Transverse colon (tissue), 4 donors: ENCODE measurements at regions not wholly inside any gene's neighbourhood (a gene's known extent, or its start where the extent isn't known, plus 50 kb on each side); places are given as distances from the start of the nearest gene placed in this dataset.

Experiments used
- DNase-seq: peaks from one replicate; pipeline ENCODE4 v3.0.0-alpha.2; 2019
- H3K27ac ChIP-seq, 4 donors: fragments of 200-600 bp; sonication (generic); 2 replicates each; pipeline ENCODE4 v1.5.1; 2016 to 2018; ENCODE audit warnings: inconsistent platforms in 4 of 4
- H3K27me3 ChIP-seq: fragments of 200-600 bp; sonication (generic); 2 replicates; pipeline ENCODE4 v1.5.1; 2017; ENCODE audit warnings: inconsistent platforms
- H3K36me3 ChIP-seq, 4 donors: fragments of 200-600 bp; sonication (generic); 2 replicates each; pipeline ENCODE4 v1.5.1; 2017 to 2019; ENCODE audit warnings: inconsistent platforms in 4 of 4
- H3K4me1 ChIP-seq, 4 donors: fragments of 200-600 bp; sonication (generic); 2 replicates each; pipeline ENCODE4 v1.5.1; 2017 to 2020; ENCODE audit warnings: inconsistent platforms in 4 of 4
- H3K4me3 ChIP-seq, 4 donors: fragments of 200-600 bp; sonication (generic); 1 replicate in 1 of 4; 2 replicates in 3 of 4; pipeline versions ENCODE4 v1.5.1 to v1.6.1; 2017 to 2019; ENCODE audit warnings: inconsistent platforms in 4 of 4
- H3K9me3 ChIP-seq, 2 donors: fragments of 200-600 bp; sonication (generic); 2 replicates each; pipeline ENCODE4 v1.5.1; 2017 to 2019; ENCODE audit warnings: inconsistent platforms in 2 of 2
- CTCF ChIP-seq, 5 experiments: fragments of 200-600 bp in 3 of 5; fragments of 450-650 bp in 2 of 5; sonication (generic) in 3 of 5; IDR thresholded peaks; 1 replicate in 2 of 5; 2 replicates in 3 of 5; pipeline ENCODE4 v1.5.1; 2016 to 2017; ENCODE audit warnings: antibody characterized with exemption in 5 of 5, inconsistent platforms in 3 of 5, mild to moderate bottlenecking in 2 of 5, moderate library complexity in 1 of 5
- EP300 ChIP-seq: sonication (generic); formaldehyde crosslinking; IDR thresholded peaks from one replicate; pipeline ENCODE4 v1.6.1; 2017; ENCODE audit warnings: antibody characterized with exemption, low read depth
- POLR2A ChIP-seq: fragments of 450-650 bp; IDR thresholded peaks from one replicate; pipeline ENCODE4 v1.6.1; 2016; ENCODE audit warnings: antibody characterized with exemption, mild to moderate bottlenecking, moderate library complexity
- POLR2AphosphoS5 ChIP-seq, 3 donors: sonication (generic); formaldehyde crosslinking; IDR thresholded peaks; one replicate each; pipeline ENCODE4 v1.6.1; 2016; ENCODE audit warnings: antibody characterized with exemption in 3 of 3
- WGBS, 2 donors: methylation state at CpG; one replicate each; pipeline ENCODE4 v1.1.5; 2018; ENCODE audit warnings: low coverage in 1 of 2; 5-methylcytosine and 5-hydroxymethylcytosine counted together
- in situ Hi-C, 4 donors: fragments of 200-750 bp; cut with MboI; loops; one replicate each; pipeline versions ENCODE4 v1.15.0 to v1.15.1; 2017; ENCODE audit warnings: low sequenced_read_pairs in 3 of 4, low pct_ligation_motif_present in 1 of 4, low pct_unique_long_range_greater_than_20kb in 1 of 4
- intact Hi-C: fragments of 100-400 bp; cut with DNase I; formaldehyde crosslinking; loops from one replicate; pipeline ENCODE4 v1.15.1; 2023; ENCODE audit warnings: low total_unique reads

GRCh38 chr12:82176026-82176425 is 182.2 kb downstream of the CCDC59 start:
- in situ Hi-C loops (no loop called here), intact Hi-C loops (no loop called here)
- no peaks in the 10 kb centered on the region for H3K36me3 ChIP-seq
- no peaks in the 10 kb centered on the region for H3K27me3 ChIP-seq
- H3K4me3 ChIP-seq: no peak overlapping the region
- no peak overlapping the region for H3K27ac ChIP-seq
- DNase-seq: no peak
- no peaks in the 10 kb centered on the region for H3K9me3 ChIP-seq
- H3K4me1 ChIP-seq: no peaks in the 10 kb centered on the region
- 40 to 51% methylated on average over 4 of the region's 4 CpGs for WGBS, 2 donors
- TF ChIP-seq POLR2A (no peak), POLR2AphosphoS5 (IDR thresholded peaks at IDR 0.05) (no peak), CTCF (IDR thresholded peaks at IDR 0.05) (no peak), EP300 (no peak)

- Histone ChIP-seq H3K4me3 (no peak overlapping the region), H3K36me3 (no peaks in the 10 kb centered on the region), H3K27ac (no peak overlapping the region), H3K27me3 (no peaks in the 10 kb centered on the region), H3K9me3 (no peaks in the 10 kb centered on the region), H3K4me1 (no peaks in the 10 kb centered on the region)
- intact Hi-C loops (no loop called here), in situ Hi-C loops (no loop called here)
- 30 to 35% methylated on average over 2 of the region's 2 CpGs for WGBS, 2 donors
- DNase-seq: no peak
- TF ChIP-seq POLR2AphosphoS5 (IDR thresholded peaks at IDR 0.05): no peak
- no peak for TF ChIP-seq CTCF (IDR thresholded peaks at IDR 0.05)
- no peak for TF ChIP-seq POLR2A
- no peak for TF ChIP-seq EP300
Measured at GRCh38 chr12:82174936-82175335, 183.3 kb downstream of the CCDC59 start.

- H3K4me3 ChIP-seq: no peak overlapping the region
- WGBS, 2 donors: 42 to 61% methylated on average over 1 of the region's 1 CpG
- in situ Hi-C loops: no loop called here
Measured at GRCh38 chr12:82174383-82174782, 183.8 kb downstream of the CCDC59 start.

GRCh38 chr12:82149045-82149444 is 209.1 kb downstream of the CCDC59 start:
- intact Hi-C loops: no loop called here
- TF ChIP-seq POLR2AphosphoS5 (IDR thresholded peaks at IDR 0.05) (no peak), EP300 (no peak), CTCF (IDR thresholded peaks at IDR 0.05) (no peak), POLR2A (no peak)
- Histone ChIP-seq H3K9me3 (no peaks in the 10 kb centered on the region), H3K4me1 (no peaks in the 10 kb centered on the region), H3K36me3 (no peaks in the 10 kb centered on the region), H3K4me3 (no peak overlapping the region), H3K27me3 (no peaks in the 10 kb centered on the region), H3K27ac (no peak overlapping the region)
- in situ Hi-C loops: no loop called here
- DNase-seq: no peak
- whole genome bisulfite sequencing, 2 donors: 68 to 69% methylated on average over 3 of the region's 3 CpGs

More at GRCh38 chr12:82174383-82174782, 183.8 kb downstream of the CCDC59 start:
- DNase-seq: no peak
- no peaks in the 10 kb centered on the region for H3K4me1 ChIP-seq
- no peaks in the 10 kb centered on the region for H3K36me3 ChIP-seq
- H3K9me3 ChIP-seq: no peaks in the 10 kb centered on the region
- H3K27ac ChIP-seq: no peak overlapping the region
- TF ChIP-seq CTCF (IDR thresholded peaks at IDR 0.05): no peak
- no peaks in the 10 kb centered on the region for H3K27me3 ChIP-seq
- intact Hi-C loops: no loop called here
